ENCODE measurements at regions not wholly inside any gene's neighbourhood (a gene's known extent, or its start where the extent isn't known, plus 50 kb on each side); places are given as distances from the start of the nearest gene placed in this dataset.

- no peak for TF ChIP-seq REST (IDR thresholded peaks at IDR 0.05; ENCODE audit: insufficient replicate concordance, low read depth)
- no peak for TF ChIP-seq CTCF (IDR thresholded peaks at IDR 0.05; ENCODE audit: insufficient read depth, low read length)
Observed at GRCh38 chr1:199079994-199080393, 441.2 kb downstream of the PTPRC start.

Data from HL-60 (cell line).